ENCODE measurements at regions not wholly inside any gene's neighbourhood (a gene's known extent, or its start where the extent isn't known, plus 50 kb on each side); places are given as distances from the start of the nearest gene placed in this dataset.

DNA sequence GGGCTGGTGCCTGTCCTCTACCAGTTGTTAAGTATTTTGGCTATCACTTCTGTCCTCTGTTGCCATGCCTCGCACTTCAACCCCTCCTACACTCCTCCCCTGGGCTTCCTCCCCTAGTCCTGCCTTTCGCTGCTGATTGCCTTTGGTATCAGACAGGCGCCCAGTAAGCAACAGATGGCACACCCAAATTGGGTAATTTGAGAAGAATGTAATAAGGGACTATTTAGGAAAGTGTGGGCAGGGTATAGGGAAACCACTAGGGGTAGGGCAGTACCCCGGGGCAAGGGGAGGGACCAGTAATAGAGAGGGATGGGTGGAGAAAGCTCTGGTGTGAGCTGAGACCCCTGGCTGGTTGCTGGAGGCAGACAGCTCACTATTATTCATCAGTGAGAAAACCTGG lies 172.7 kb upstream of the USP9X start:
- TF ChIP-seq, protein P1, sequence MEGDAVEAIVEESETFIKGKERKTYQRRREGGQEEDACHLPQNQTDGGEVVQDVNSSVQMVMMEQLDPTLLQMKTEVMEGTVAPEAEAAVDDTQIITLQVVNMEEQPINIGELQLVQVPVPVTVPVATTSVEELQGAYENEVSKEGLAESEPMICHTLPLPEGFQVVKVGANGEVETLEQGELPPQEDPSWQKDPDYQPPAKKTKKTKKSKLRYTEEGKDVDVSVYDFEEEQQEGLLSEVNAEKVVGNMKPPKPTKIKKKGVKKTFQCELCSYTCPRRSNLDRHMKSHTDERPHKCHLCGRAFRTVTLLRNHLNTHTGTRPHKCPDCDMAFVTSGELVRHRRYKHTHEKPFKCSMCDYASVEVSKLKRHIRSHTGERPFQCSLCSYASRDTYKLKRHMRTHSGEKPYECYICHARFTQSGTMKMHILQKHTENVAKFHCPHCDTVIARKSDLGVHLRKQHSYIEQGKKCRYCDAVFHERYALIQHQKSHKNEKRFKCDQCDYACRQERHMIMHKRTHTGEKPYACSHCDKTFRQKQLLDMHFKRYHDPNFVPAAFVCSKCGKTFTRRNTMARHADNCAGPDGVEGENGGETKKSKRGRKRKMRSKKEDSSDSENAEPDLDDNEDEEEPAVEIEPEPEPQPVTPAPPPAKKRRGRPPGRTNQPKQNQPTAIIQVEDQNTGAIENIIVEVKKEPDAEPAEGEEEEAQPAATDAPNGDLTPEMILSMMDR (IDR thresholded peaks at IDR 0.05) = no peak
- TF ChIP-seq POLR2A (IDR thresholded peaks at IDR 0.05) = no peak

Data from thyroid gland (tissue), 4 donors.